ENCODE measurements at regions not wholly inside any gene's neighbourhood (a gene's known extent, or its start where the extent isn't known, plus 50 kb on each side); places are given as distances from the start of the nearest gene placed in this dataset.

- H3K4me3 ChIP-seq (ENCODE audit: low read depth, low read length), result no peak overlapping the region
- DNase-seq (ENCODE audit: low read depth), result no peak
- no peak for TF ChIP-seq CTCF (IDR thresholded peaks at IDR 0.05; ENCODE audit: insufficient read depth, low read depth, low read length, missing control alignments)
Observed at GRCh38 chr14:87542288-87542687, 450.7 kb downstream of the GALC start.

GRCh38 chr14:87540339-87540738 is 452.6 kb downstream of the GALC start:
- no peak for DNase-seq (ENCODE audit: low read depth)
- H3K4me3 ChIP-seq (ENCODE audit: low read depth, low read length), result no peak overlapping the region
- TF ChIP-seq CTCF (IDR thresholded peaks at IDR 0.05; ENCODE audit: insufficient read depth, low read depth, low read length, missing control alignments), result no peak

DNA sequence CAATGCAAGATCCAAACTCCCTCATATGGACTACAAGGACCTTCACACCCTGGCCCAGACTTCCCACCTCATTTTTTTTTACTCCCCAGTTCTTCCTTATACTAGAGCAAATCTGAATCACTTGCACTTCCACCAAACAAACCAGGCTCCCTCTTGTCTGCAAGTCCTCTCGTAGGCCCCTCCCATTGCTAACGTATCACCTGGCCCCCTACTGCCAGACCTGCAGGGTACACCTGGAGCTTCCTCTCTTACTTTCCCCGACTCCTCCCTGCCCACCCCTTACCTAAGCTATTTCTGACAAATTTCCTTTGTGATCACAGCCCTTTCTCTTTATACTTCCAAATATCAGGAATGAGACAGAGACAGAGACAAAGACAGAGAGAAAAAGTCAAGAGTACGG is 463.9 kb downstream of the GALC start:
- DNase-seq (ENCODE audit: low read depth), result no peak
- TF ChIP-seq CTCF (IDR thresholded peaks at IDR 0.05; ENCODE audit: insufficient read depth, low read depth, low read length, missing control alignments), result no peak

DNA sequence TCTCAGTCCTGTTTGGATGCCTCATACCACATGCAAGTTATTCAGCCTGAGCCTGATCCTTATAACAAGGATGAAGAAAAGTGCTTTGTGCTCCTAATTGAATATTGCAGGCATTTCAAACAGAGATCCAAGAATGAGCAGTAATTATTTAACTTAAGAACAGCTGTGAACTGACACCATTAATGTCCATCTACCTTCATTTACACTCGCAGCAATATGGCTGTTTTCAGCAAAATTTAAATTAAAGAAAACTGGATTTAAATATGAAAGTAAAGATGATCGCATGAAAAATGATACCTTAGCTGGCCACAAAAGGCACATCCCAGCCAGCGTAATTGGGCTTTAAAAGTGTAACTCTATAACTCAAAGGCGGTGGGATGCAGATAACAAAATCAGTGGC is 466.3 kb downstream of the GALC start:
- DNase-seq (ENCODE audit: low read depth), result no peak
- no peak overlapping the region for H3K4me3 ChIP-seq (ENCODE audit: low read depth, low read length)
- TF ChIP-seq CTCF (IDR thresholded peaks at IDR 0.05; ENCODE audit: insufficient read depth, low read depth, low read length, missing control alignments), result no peak

More for the DNA sequence above, 463.9 kb downstream of the GALC start:
- H3K4me3 ChIP-seq (ENCODE audit: low read depth, low read length), result no peak overlapping the region

DNA sequence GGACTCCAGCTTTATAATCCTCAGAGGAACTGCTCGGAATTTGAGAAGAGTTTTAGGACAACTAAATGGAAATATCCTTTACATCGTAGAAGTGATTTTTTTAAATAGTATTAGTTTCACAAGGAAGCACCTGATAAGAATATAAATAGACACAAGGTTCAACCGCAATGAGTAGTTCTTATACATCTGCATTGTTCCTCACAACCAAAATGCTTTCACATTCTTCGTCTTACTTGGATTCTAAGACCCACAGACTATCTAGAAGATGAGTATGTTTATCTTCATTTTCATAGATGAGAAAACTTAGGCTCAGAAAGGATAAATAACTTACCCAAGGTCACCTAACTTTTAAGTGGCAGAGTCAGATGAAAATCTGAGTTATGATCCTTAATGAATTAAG is 469.0 kb downstream of the GALC start:
- no peak for TF ChIP-seq CTCF (IDR thresholded peaks at IDR 0.05; ENCODE audit: insufficient read depth, low read depth, low read length, missing control alignments)
- DNase-seq (ENCODE audit: low read depth), result no peak
- no peak overlapping the region for H3K4me3 ChIP-seq (ENCODE audit: low read depth, low read length)

DNA sequence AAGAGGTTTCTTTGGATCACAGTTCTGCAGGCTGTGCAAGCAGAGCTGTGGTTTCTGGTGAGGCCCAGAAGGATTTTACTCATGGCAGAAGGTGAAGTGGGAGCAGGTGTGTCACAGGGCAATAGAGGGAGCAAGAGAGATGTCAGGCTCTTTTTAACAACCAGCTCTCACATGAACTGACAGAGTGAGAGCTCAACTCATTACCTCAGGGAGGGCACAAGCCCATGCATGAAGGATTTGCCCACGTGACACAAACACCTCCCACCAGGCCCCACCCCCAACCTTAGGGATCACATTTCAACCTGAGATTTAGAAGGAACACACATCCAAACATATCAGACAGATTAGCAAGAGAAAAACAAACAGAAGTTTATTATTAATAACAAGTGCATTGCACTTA is 470.4 kb downstream of the GALC start:
- no peak for DNase-seq (ENCODE audit: low read depth)
- H3K4me3 ChIP-seq (ENCODE audit: low read depth, low read length), result no peak overlapping the region
- TF ChIP-seq CTCF (IDR thresholded peaks at IDR 0.05; ENCODE audit: insufficient read depth, low read depth, low read length, missing control alignments), result no peak

GRCh38 chr14:87508333-87508732 is 484.6 kb downstream of the GALC start:
- no peak for DNase-seq (ENCODE audit: low read depth)
- no peak overlapping the region for H3K4me3 ChIP-seq (ENCODE audit: low read depth, low read length)
- TF ChIP-seq CTCF (IDR thresholded peaks at IDR 0.05; ENCODE audit: insufficient read depth, low read depth, low read length, missing control alignments), result no peak

Measured in GM12865 (cell line).